ENCODE measurements at regions not wholly inside any gene's neighbourhood (a gene's known extent, or its start where the extent isn't known, plus 50 kb on each side); places are given as distances from the start of the nearest gene placed in this dataset.

- Histone ChIP-seq H2AFZ (replicated peaks) (no peak overlapping the region), H3K4me3 (no peak overlapping the region), H3K79me2 (ENCODE audit: low read depth) (no peaks in the 10 kb centered on the region), H3K9ac (no peak overlapping the region), H3K27me3 (no peaks in the 10 kb centered on the region), H3F3A (ENCODE audit: low read depth) (no peaks in the 10 kb centered on the region), H4K20me1 (ENCODE audit: low read depth) (no peaks in the 10 kb centered on the region), H3K4me2 (no peak overlapping the region), H3K36me3 (no peaks in the 10 kb centered on the region), H3K9me3 (ENCODE audit: low read depth) (no peaks in the 10 kb centered on the region), H3K4me1 (no peaks in the 10 kb centered on the region), H3K27ac (no peak overlapping the region)
- Mint-ChIP-seq H3K4me1 (peaks cover 9% of the 10 kb centered on the region), H3K9me3 (no peaks in the 10 kb centered on the region), H3K27me3 (ENCODE audit: insufficient read depth, low read depth) (peaks cover 3% of the 10 kb centered on the region), H3K36me3 (no peaks in the 10 kb centered on the region), H3K4me3 (no peak overlapping the region), H3K27ac (no peak overlapping the region)
- no peak for DNase-seq (ENCODE audit: low spot score)
- no peak for TF ChIP-seq EZH2phosphoT487 (IDR thresholded peaks at IDR 0.05)
- TF ChIP-seq EZH2 (IDR thresholded peaks at IDR 0.05) = no peak
- no peak for TF ChIP-seq CTCF (IDR thresholded peaks at IDR 0.05)
Observed at GRCh38 chr7:131919920-131920709, 363.7 kb upstream of the PODXL start.

GRCh38 chr7:131911112-131911511 is 354.7 kb upstream of the PODXL start:
- H3K4me1 ChIP-seq = peaks cover 8% of the 10 kb centered on the region
- no peaks in the 10 kb centered on the region for H3K79me2 ChIP-seq (ENCODE audit: low read depth)
- H3F3A ChIP-seq (ENCODE audit: low read depth) = no peaks in the 10 kb centered on the region
- Mint-ChIP-seq H3K9me3 (peaks cover 10% of the 10 kb centered on the region), H3K4me3 (no peak overlapping the region), H3K4me1 (peaks cover 10% of the 10 kb centered on the region), H3K27ac (no peak overlapping the region), H3K36me3 (peaks cover 3% of the 10 kb centered on the region), H3K27me3 (ENCODE audit: insufficient read depth, low read depth) (peaks cover 22% of the 10 kb centered on the region)
- DNase-seq (ENCODE audit: low spot score) = no peak
- TF ChIP-seq EZH2phosphoT487 (IDR thresholded peaks at IDR 0.05) (no peak), EZH2 (IDR thresholded peaks at IDR 0.05) (no peak), CTCF (IDR thresholded peaks at IDR 0.05) (no peak)
- H2AFZ ChIP-seq (replicated peaks) = no peak overlapping the region
- H3K27me3 ChIP-seq = peaks cover 63% of the 10 kb centered on the region
- no peak overlapping the region for H3K9ac ChIP-seq
- H3K4me2 ChIP-seq = no peak overlapping the region
- no peaks in the 10 kb centered on the region for H4K20me1 ChIP-seq (ENCODE audit: low read depth)
- no peak overlapping the region for H3K4me3 ChIP-seq
- H3K36me3 ChIP-seq = no peaks in the 10 kb centered on the region
- no peak overlapping the region for H3K27ac ChIP-seq
- H3K9me3 ChIP-seq (ENCODE audit: low read depth) = no peaks in the 10 kb centered on the region

- no peaks in the 10 kb centered on the region for H3K79me2 ChIP-seq (ENCODE audit: low read depth)
- H3K27ac Mint-ChIP-seq = no peak overlapping the region
- peak overlapping the region; percentile 47 for H3K4me3 ChIP-seq
- peaks cover 77% of the 10 kb centered on the region for H3K27me3 ChIP-seq
- H4K20me1 ChIP-seq (ENCODE audit: low read depth) = no peaks in the 10 kb centered on the region
- H3K4me1 Mint-ChIP-seq = peaks cover 24% of the 10 kb centered on the region
- peak overlapping the region; percentile 77 for H3K4me2 ChIP-seq
- H3K27me3 Mint-ChIP-seq (ENCODE audit: insufficient read depth, low read depth) = peaks cover 19% of the 10 kb centered on the region
- TF ChIP-seq EZH2 (IDR thresholded peaks at IDR 0.05) (peak; percentile 43), EZH2phosphoT487 (IDR thresholded peaks at IDR 0.05) (peak; percentile 21), CTCF (IDR thresholded peaks at IDR 0.05) (no peak)
- H3K9me3 Mint-ChIP-seq = peaks cover 10% of the 10 kb centered on the region
- no peaks in the 10 kb centered on the region for H3K36me3 ChIP-seq
- no peak overlapping the region for H3K9ac ChIP-seq
- peak overlapping the region; percentile 90 for H2AFZ ChIP-seq (replicated peaks)
- H3K4me1 ChIP-seq = peaks cover 8% of the 10 kb centered on the region
- DNase-seq (ENCODE audit: low spot score) = peak; percentile 54
- peaks cover 3% of the 10 kb centered on the region for H3K36me3 Mint-ChIP-seq
- H3K27ac ChIP-seq = no peak overlapping the region
- no peaks in the 10 kb centered on the region for H3K9me3 ChIP-seq (ENCODE audit: low read depth)
- peak overlapping the region; percentile 61 for H3K4me3 Mint-ChIP-seq
- H3F3A ChIP-seq (ENCODE audit: low read depth) = no peaks in the 10 kb centered on the region
Observed at GRCh38 chr7:131909151-131909768, 352.8 kb upstream of the PODXL start.
